Gastroesophageal sphincter (tissue), 4 donors: ENCODE measurements at regions not wholly inside any gene's neighbourhood (a gene's known extent, or its start where the extent isn't known, plus 50 kb on each side); places are given as distances from the start of the nearest gene placed in this dataset.

Experiments used
- ATAC-seq: fragments of 150-250 bp; one replicate; pipeline ENCODE4 v1.9.1; 2016; ENCODE audit warnings: mild to moderate bottlenecking, moderate library complexity
- H3K27ac ChIP-seq, 4 donors: fragments of 200-600 bp; sonication (generic) in 3 of 4; 1 replicate in 3 of 4; 2 replicates in 1 of 4; pipeline ENCODE4 v1.5.1; 2016 to 2019
- H3K27me3 ChIP-seq: fragments of 200-600 bp; sonication (generic); one replicate; pipeline ENCODE4 v1.5.1; 2019
- H3K36me3 ChIP-seq, 2 donors: fragments of 200-600 bp; sonication (generic); one replicate each; pipeline ENCODE4 v1.5.1; 2019; ENCODE audit warnings: control low read depth in 1 of 2
- H3K4me1 ChIP-seq, 3 donors: fragments of 200-600 bp; sonication (generic); 1 replicate in 2 of 3; 2 replicates in 1 of 3; pipeline ENCODE4 v1.5.1; 2016 to 2019; ENCODE audit warnings: control low read depth in 2 of 3
- H3K4me3 ChIP-seq, 2 donors: fragments of 200-600 bp; sonication (generic); one replicate each; pipeline ENCODE4 v1.5.1; 2019; ENCODE audit warnings: mild to moderate bottlenecking in 1 of 2, moderate library complexity in 1 of 2
- H3K9me3 ChIP-seq, 3 donors: fragments of 200-600 bp; sonication (generic); one replicate each; pipeline ENCODE4 v1.5.1; 2017 to 2019; ENCODE audit warnings: control low read depth in 2 of 3
- EP300 ChIP-seq: sonication (generic); formaldehyde crosslinking; IDR thresholded peaks from one replicate; pipeline ENCODE4 v1.6.1; 2017; ENCODE audit warnings: antibody characterized with exemption, mild to moderate bottlenecking
- POLR2A ChIP-seq, 2 donors: fragments of 450-650 bp; IDR thresholded peaks; one replicate each; pipeline ENCODE4 v1.6.1; 2017; ENCODE audit warnings: antibody characterized with exemption in 2 of 2, mild to moderate bottlenecking in 2 of 2, moderate library complexity in 1 of 2
- POLR2AphosphoS5 ChIP-seq: sonication (generic); formaldehyde crosslinking; IDR thresholded peaks from one replicate; pipeline ENCODE4 v1.6.1; 2017; ENCODE audit warnings: antibody characterized with exemption
- WGBS, 2 donors: methylation state at CpG; one replicate each; pipeline ENCODE4 v1.1.5; 2018; ENCODE audit warnings: low coverage in 1 of 2; 5-methylcytosine and 5-hydroxymethylcytosine counted together
- TF ChIP-seq, protein P1 (sequence below), 4 experiments: fragments of 200-600 bp in 2 of 4; fragments of 450-650 bp in 2 of 4; sonication (generic) in 1 of 4; IDR thresholded peaks; one replicate each; pipeline ENCODE4 v1.5.1; 2017 to 2019; ENCODE audit warnings: antibody characterized with exemption in 4 of 4, mild to moderate bottlenecking in 2 of 4, moderate library complexity in 2 of 4

DNA sequence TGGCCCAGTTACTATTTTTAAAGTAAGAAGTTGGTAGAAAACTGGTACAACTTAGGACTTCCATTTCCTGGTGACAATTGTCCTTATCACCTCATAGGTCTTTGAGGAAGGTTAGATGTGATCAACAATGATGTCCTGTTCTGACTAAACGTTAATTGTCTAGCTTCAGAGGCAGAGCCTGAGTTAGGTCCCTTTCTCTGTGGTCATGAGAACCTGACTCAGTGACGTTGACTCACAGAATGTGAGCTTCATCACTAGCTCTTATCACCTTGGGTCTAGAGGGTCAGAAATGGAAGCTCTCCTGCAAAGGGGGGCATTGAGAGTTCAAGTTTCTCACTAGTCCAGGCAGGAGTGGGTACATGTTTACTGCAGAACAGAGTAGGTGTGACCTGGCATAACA is 60.6 kb upstream of the ATP8B1 start:
- H3K4me1 ChIP-seq, result no peaks in the 10 kb centered on the region
- no peaks in the 10 kb centered on the region for H3K36me3 ChIP-seq
- 83 to 86% methylated on average over 1 to 2 of the region's 2 CpGs for WGBS, 2 donors
- ATAC-seq, result no peak
- no peak overlapping the region for H3K27ac ChIP-seq
- H3K4me3 ChIP-seq, result no peak overlapping the region
- no peaks in the 10 kb centered on the region for H3K27me3 ChIP-seq
- H3K9me3 ChIP-seq, result no peaks in the 10 kb centered on the region
- TF ChIP-seq POLR2AphosphoS5, result no peak

DNA sequence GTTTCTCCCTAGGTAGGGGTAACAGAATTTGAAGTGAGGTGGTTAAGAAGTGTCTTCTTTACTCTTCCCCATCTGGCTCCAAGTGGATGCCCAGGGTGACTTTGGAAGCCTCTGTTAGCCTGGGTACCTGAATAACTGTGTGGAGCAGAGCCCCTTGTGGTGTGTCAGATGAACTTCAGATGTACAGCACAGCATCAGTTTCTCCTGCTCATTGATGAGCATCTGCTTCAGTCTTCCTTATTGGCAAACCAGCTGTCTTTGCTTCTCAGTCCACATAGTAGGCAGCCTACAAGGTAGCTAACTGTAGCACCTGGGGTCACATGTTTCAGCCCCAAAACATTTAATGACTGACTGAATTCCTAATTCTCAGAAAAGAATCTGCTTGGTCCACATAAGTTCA is 56.2 kb upstream of the ATP8B1 start:
- no peaks in the 10 kb centered on the region for H3K27me3 ChIP-seq
- no peaks in the 10 kb centered on the region for H3K4me1 ChIP-seq
- no peaks in the 10 kb centered on the region for H3K36me3 ChIP-seq
- no peaks in the 10 kb centered on the region for H3K9me3 ChIP-seq
- no peak overlapping the region for H3K27ac ChIP-seq
- TF ChIP-seq POLR2AphosphoS5, result no peak
- TF ChIP-seq POLR2A (IDR thresholded peaks at IDR 0.05), result no peak
- TF ChIP-seq, protein P1, sequence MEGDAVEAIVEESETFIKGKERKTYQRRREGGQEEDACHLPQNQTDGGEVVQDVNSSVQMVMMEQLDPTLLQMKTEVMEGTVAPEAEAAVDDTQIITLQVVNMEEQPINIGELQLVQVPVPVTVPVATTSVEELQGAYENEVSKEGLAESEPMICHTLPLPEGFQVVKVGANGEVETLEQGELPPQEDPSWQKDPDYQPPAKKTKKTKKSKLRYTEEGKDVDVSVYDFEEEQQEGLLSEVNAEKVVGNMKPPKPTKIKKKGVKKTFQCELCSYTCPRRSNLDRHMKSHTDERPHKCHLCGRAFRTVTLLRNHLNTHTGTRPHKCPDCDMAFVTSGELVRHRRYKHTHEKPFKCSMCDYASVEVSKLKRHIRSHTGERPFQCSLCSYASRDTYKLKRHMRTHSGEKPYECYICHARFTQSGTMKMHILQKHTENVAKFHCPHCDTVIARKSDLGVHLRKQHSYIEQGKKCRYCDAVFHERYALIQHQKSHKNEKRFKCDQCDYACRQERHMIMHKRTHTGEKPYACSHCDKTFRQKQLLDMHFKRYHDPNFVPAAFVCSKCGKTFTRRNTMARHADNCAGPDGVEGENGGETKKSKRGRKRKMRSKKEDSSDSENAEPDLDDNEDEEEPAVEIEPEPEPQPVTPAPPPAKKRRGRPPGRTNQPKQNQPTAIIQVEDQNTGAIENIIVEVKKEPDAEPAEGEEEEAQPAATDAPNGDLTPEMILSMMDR (IDR thresholded peaks at IDR 0.05), result peak in 1 of 4 experiments; percentile 9
- no peak for TF ChIP-seq EP300
- ATAC-seq, result no peak
- H3K4me3 ChIP-seq, result no peak overlapping the region

DNA sequence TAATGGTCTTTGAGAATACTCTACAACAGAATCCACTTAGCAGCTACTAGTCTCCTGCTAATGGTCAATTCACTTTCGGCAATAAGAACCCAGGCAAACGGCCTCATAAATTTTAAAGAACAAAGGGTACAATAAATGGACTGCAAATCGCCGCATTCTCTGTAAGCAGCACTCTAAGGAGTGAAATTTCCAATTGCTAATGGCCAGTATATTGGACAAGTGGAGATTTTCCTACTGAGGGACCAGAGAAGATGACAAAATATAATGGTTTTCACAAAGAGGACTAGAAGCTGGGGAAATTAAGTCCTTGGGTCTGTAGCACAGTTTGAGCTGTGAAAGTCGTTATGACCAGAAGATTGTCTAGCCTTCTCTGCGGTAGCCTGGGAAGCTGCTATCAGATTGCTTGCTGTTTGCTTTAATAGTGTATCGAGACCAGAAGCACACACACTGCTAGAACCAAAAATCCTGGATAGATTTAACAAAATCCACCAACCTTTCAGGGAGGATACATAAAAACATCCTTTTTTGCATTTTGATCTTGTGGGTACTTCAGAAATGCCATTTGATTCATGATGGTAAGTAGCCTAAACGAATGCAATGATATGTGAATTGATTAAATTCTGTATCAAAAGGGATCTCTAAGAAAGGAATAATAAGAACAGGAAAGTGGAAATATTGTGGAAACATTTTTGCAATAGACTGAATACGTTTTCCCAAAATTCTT is 53.6 kb upstream of the ATP8B1 start:
- no peaks in the 10 kb centered on the region for H3K4me1 ChIP-seq
- no peaks in the 10 kb centered on the region for H3K9me3 ChIP-seq
- 85% methylated on average over 9 of the region's 9 CpGs for whole genome bisulfite sequencing, 2 donors
- no peak overlapping the region for H3K4me3 ChIP-seq
- ATAC-seq, result no peak
- H3K36me3 ChIP-seq, result no peaks in the 10 kb centered on the region
- TF ChIP-seq, protein P1 (IDR thresholded peaks at IDR 0.05), result no peak
- TF ChIP-seq EP300 (no peak), POLR2AphosphoS5 (no peak), POLR2A (IDR thresholded peaks at IDR 0.05) (no peak)
- H3K27ac ChIP-seq, result no peak overlapping the region
- no peaks in the 10 kb centered on the region for H3K27me3 ChIP-seq

DNA sequence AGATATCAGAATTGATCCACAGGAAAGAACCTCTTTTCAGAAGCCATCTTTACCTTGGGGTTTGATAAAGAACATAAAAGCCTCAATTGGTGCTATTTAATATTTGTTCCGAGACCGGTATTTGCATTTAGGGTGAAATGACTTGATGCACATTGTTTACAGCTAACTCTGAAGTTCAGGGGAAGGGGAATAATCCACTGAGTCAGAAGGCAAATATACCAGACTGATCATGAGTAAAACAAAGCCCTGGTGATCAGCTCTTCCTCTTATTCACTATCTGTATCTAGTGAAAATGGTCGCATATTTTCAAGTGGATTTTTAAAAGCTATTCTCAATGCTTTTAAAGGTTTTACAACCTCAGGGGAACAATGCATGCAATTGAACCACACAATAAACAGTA is 53.0 kb upstream of the ATP8B1 start:
- ATAC-seq, result no peak

DNA sequence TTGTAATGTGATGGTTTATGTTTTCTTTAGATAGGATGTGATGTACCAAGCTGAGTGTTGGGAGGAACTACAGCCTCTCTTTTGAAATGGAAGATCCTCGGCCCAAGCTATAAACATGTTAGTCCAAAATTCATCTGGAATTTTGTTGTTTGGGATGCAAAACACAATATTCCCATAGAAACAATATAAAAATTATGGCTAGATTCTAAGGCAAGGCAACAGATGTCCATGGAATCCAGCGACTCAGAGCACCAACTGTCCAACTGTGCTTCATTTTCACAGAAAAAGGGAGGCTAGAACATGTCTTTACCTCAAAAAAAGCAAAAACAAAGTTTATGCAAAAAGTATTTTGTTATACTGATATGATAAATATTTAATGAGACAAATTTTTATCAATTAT is 52.4 kb upstream of the ATP8B1 start:
- Histone ChIP-seq H3K4me1 (no peaks in the 10 kb centered on the region), H3K4me3 (no peak overlapping the region), H3K9me3 (peaks cover 0 to under 1% (median 0%) of the 10 kb centered on the region in 3 donors), H3K27me3 (no peaks in the 10 kb centered on the region), H3K27ac (no peak overlapping the region), H3K36me3 (no peaks in the 10 kb centered on the region)
- TF ChIP-seq, protein P1 (IDR thresholded peaks at IDR 0.05), result no peak
- no peak for TF ChIP-seq POLR2AphosphoS5
- TF ChIP-seq POLR2A (IDR thresholded peaks at IDR 0.05), result no peak
- TF ChIP-seq EP300, result no peak
- no peak for ATAC-seq
- WGBS, 2 donors, result 68 to 89% methylated on average over 1 to 2 of the region's 2 CpGs

More for the DNA sequence above, 53.0 kb upstream of the ATP8B1 start:
- Histone ChIP-seq H3K9me3 (no peaks in the 10 kb centered on the region), H3K27ac (no peak overlapping the region), H3K4me1 (no peaks in the 10 kb centered on the region), H3K27me3 (no peaks in the 10 kb centered on the region), H3K36me3 (no peaks in the 10 kb centered on the region), H3K4me3 (no peak overlapping the region)
- TF ChIP-seq POLR2AphosphoS5 (no peak), POLR2A (IDR thresholded peaks at IDR 0.05) (no peak), EP300 (no peak)
- TF ChIP-seq, protein P1 (IDR thresholded peaks at IDR 0.05), result no peak
- WGBS, 2 donors, result 95 to 96% methylated on average over 3 of the region's 3 CpGs
